Endothelial cell of umbilical vein (primary cell): ENCODE measurements at regions not wholly inside any gene's neighbourhood (a gene's known extent, or its start where the extent isn't known, plus 50 kb on each side); places are given as distances from the start of the nearest gene placed in this dataset.

Experiments used
- CTCF ChIP-seq, 2 donors: IDR thresholded peaks; 1 replicate in 1 of 2; 2 replicates in 1 of 2; pipeline ENCODE4 v1.5.1; 2011; ENCODE audit warnings: low read length in 2 of 2, mild to moderate bottlenecking in 2 of 2, moderate library complexity in 2 of 2, control low read depth in 1 of 2, inconsistent platforms in 1 of 2, low read depth in 1 of 2; ENCODE audit not compliant: insufficient read depth in 1 of 2; ENCODE audit errors: extremely low read depth in 1 of 2
- EZH2 ChIP-seq: IDR thresholded peaks from 2 replicates; pipeline ENCODE4 v1.6.1; 2012; ENCODE audit warnings: borderline replicate concordance, low read depth, mild to moderate bottlenecking, moderate library complexity, low read length, inconsistent platforms; ENCODE audit not compliant: severe bottlenecking
- MYC ChIP-seq: IDR thresholded peaks from one replicate; pipeline ENCODE4 v1.6.1; 2011; ENCODE audit warnings: mild to moderate bottlenecking, low read depth, low read length
- POLR2A ChIP-seq: IDR thresholded peaks from 2 replicates; pipeline ENCODE4 v1.6.1; 2012; ENCODE audit warnings: low read depth, mild to moderate bottlenecking, control low read depth, low read length

GRCh38 chr13:28560612-28561011 lies 65.7 kb upstream of the FLT1 start:
- TF ChIP-seq CTCF (IDR thresholded peaks at IDR 0.05; ENCODE audit: extremely low read depth in 1 of 2, insufficient read depth in 1 of 2, low read depth in 1 of 2, low read length in 2 of 2) = no peak
- no peak for TF ChIP-seq POLR2A
- TF ChIP-seq MYC = no peak
- TF ChIP-seq EZH2 = no peak
